Suppressor macrophage treated with lipopolysaccharide for 4 hours (primary cell): ENCODE measurements at regions not wholly inside any gene's neighbourhood (a gene's known extent, or its start where the extent isn't known, plus 50 kb on each side); places are given as distances from the start of the nearest gene placed in this dataset.
A peak's percentile ranks its signal among the peaks of the same experiment; 100 is the strongest.

ENCODE experiments used
- DNase-seq: peaks from one replicate; pipeline ENCODE4 v3.0.0-alpha.2; 2020

GRCh38 chr10:44020322-44021111 is 364.4 kb downstream of the CXCL12 start:
- no peak for DNase-seq

GRCh38 chr10:44017483-44018145 is 367.3 kb downstream of the CXCL12 start:
- no peak for DNase-seq

- peak; percentile 37 for DNase-seq
Measured at GRCh38 chr10:44016589-44017482, 368.1 kb downstream of the CXCL12 start.

- no peak for DNase-seq
Measured at GRCh38 chr10:44015702-44016500, 367.2 kb upstream of the ZNF32 start.

GRCh38 chr10:44014644-44015250 is 366.1 kb upstream of the ZNF32 start:
- no peak for DNase-seq

GRCh38 chr10:44013981-44014380 is 365.3 kb upstream of the ZNF32 start:
- DNase-seq, result peak; percentile 11

- DNase-seq, result no peak
Measured at GRCh38 chr10:44012921-44013320, 364.2 kb upstream of the ZNF32 start.

- DNase-seq, result no peak
Measured at GRCh38 chr10:44011603-44011981, 362.9 kb upstream of the ZNF32 start.

GRCh38 chr10:44010873-44011602 is 362.4 kb upstream of the ZNF32 start:
- no peak for DNase-seq

GRCh38 chr10:44009891-44010632 is 361.4 kb upstream of the ZNF32 start:
- DNase-seq, result no peak

GRCh38 chr10:44008917-44009709 is 360.4 kb upstream of the ZNF32 start:
- no peak for DNase-seq

- no peak for DNase-seq
Measured at GRCh38 chr10:44008270-44008916, 359.7 kb upstream of the ZNF32 start.

GRCh38 chr10:44006771-44007170 is 358.1 kb upstream of the ZNF32 start:
- peak; percentile 15 for DNase-seq

GRCh38 chr10:44005788-44006099 is 357.1 kb upstream of the ZNF32 start:
- DNase-seq, result no peak

GRCh38 chr10:44004913-44005787 is 356.5 kb upstream of the ZNF32 start:
- peak; percentile 58 for DNase-seq

- no peak for DNase-seq
Measured at GRCh38 chr10:43998021-43998809, 349.5 kb upstream of the ZNF32 start.

- DNase-seq, result no peak
Measured at GRCh38 chr10:43997330-43997729, 348.6 kb upstream of the ZNF32 start.

- DNase-seq, result no peak
Measured at GRCh38 chr10:43994539-43994938, 345.9 kb upstream of the ZNF32 start.
